ENCODE measurements at regions not wholly inside any gene's neighbourhood (a gene's known extent, or its start where the extent isn't known, plus 50 kb on each side); places are given as distances from the start of the nearest gene placed in this dataset.
"Not testable (repeated sequence)": the region's sequence is repeated elsewhere in the genome, so short reads cannot be mapped to it uniquely, and the experiment has no call there.

- ATAC-seq (no peak), DNase-seq (no peak)
- Histone ChIP-seq H3K4me1 (ENCODE audit: control insufficient read depth, insufficient read depth, low read length) (no peaks in the 10 kb centered on the region), H3K27ac (ENCODE audit: low read length) (no peak overlapping the region), H3K9me3 (ENCODE audit: control insufficient read depth, low read length) (no peaks in the 10 kb centered on the region), H3K27me3 (ENCODE audit: control insufficient read depth, insufficient read depth) (no peaks in the 10 kb centered on the region), H3K4me3 (ENCODE audit: low read length) (no peak overlapping the region)
- intact Hi-C loops (cut with DNase I) = no loop called here
- 94% methylated on average over 1 of the region's 1 CpG for WGBS
These were observed 196.6 kb upstream of the MYL2 start for GRCh38 chr12:111117017-111117416.

GRCh38 chr12:111113313-111113712 is 192.9 kb upstream of the MYL2 start:
- H3K4me3 ChIP-seq (ENCODE audit: low read length); H3K4me1 ChIP-seq (ENCODE audit: control insufficient read depth, insufficient read depth, low read length); H3K27me3 ChIP-seq (ENCODE audit: control insufficient read depth, insufficient read depth); DNase-seq; ATAC-seq; H3K9me3 ChIP-seq (ENCODE audit: control insufficient read depth, low read length); H3K27ac ChIP-seq (ENCODE audit: low read length); intact Hi-C loops (cut with DNase I): not testable (repeated sequence)
- WGBS = 79% methylated on average over 3 of the region's 3 CpGs

- Histone ChIP-seq H3K27me3 (ENCODE audit: control insufficient read depth, insufficient read depth) (no peaks in the 10 kb centered on the region), H3K4me1 (ENCODE audit: control insufficient read depth, insufficient read depth, low read length) (no peaks in the 10 kb centered on the region), H3K27ac (ENCODE audit: low read length) (no peak overlapping the region), H3K9me3 (ENCODE audit: control insufficient read depth, low read length) (no peaks in the 10 kb centered on the region), H3K4me3 (ENCODE audit: low read length) (no peak overlapping the region)
- intact Hi-C loops (cut with DNase I) = no loop called here
- DNase-seq = no peak
- 79% methylated on average over 14 of the region's 14 CpGs for WGBS
- no peak for ATAC-seq
These were observed 192.1 kb upstream of the MYL2 start for GRCh38 chr12:111112311-111113098.

- intact Hi-C loops (cut with DNase I) = no loop called here
- Histone ChIP-seq H3K27me3 (ENCODE audit: control insufficient read depth, insufficient read depth) (no peaks in the 10 kb centered on the region), H3K9me3 (ENCODE audit: control insufficient read depth, low read length) (no peaks in the 10 kb centered on the region), H3K27ac (ENCODE audit: low read length) (no peak overlapping the region), H3K4me1 (ENCODE audit: control insufficient read depth, insufficient read depth, low read length) (no peaks in the 10 kb centered on the region), H3K4me3 (ENCODE audit: low read length) (no peak overlapping the region)
- 44% methylated on average over 4 of the region's 4 CpGs for WGBS
- DNase-seq (no peak), ATAC-seq (no peak)
These were observed 191.3 kb upstream of the MYL2 start for GRCh38 chr12:111111681-111112080.

- 68% methylated on average over 5 of the region's 5 CpGs for whole genome bisulfite sequencing
- DNase-seq = no peak
- H3K4me3 ChIP-seq (ENCODE audit: low read length) = no peak overlapping the region
- H3K4me1 ChIP-seq (ENCODE audit: control insufficient read depth, insufficient read depth, low read length) = no peaks in the 10 kb centered on the region
- H3K27me3 ChIP-seq (ENCODE audit: control insufficient read depth, insufficient read depth) = no peaks in the 10 kb centered on the region
- intact Hi-C loops (cut with DNase I) = no loop called here
- no peaks in the 10 kb centered on the region for H3K9me3 ChIP-seq (ENCODE audit: control insufficient read depth, low read length)
- no peak for ATAC-seq
- no peak overlapping the region for H3K27ac ChIP-seq (ENCODE audit: low read length)
These were observed 190.2 kb upstream of the MYL2 start for GRCh38 chr12:111110556-111110955.

GRCh38 chr12:111108726-111109125 is 188.3 kb upstream of the MYL2 start:
- Histone ChIP-seq H3K4me3 (ENCODE audit: low read length) (no peak overlapping the region), H3K9me3 (ENCODE audit: control insufficient read depth, low read length) (no peaks in the 10 kb centered on the region), H3K27ac (ENCODE audit: low read length) (no peak overlapping the region), H3K4me1 (ENCODE audit: control insufficient read depth, insufficient read depth, low read length) (no peaks in the 10 kb centered on the region), H3K27me3 (ENCODE audit: control insufficient read depth, insufficient read depth) (no peaks in the 10 kb centered on the region)
- ATAC-seq (no peak), DNase-seq (no peak)
- WGBS = 59% methylated on average over 2 of the region's 2 CpGs
- intact Hi-C loops (cut with DNase I) = no loop called here

- DNase-seq = no peak
- no peak overlapping the region for H3K4me3 ChIP-seq (ENCODE audit: low read length)
- H3K4me1 ChIP-seq (ENCODE audit: control insufficient read depth, insufficient read depth, low read length) = no peaks in the 10 kb centered on the region
- ATAC-seq = no peak
- no peak overlapping the region for H3K27ac ChIP-seq (ENCODE audit: low read length)
- whole genome bisulfite sequencing = 62% methylated on average over 6 of the region's 6 CpGs
- intact Hi-C loops (cut with DNase I) = no loop called here
- H3K27me3 ChIP-seq (ENCODE audit: control insufficient read depth, insufficient read depth) = no peaks in the 10 kb centered on the region
- no peaks in the 10 kb centered on the region for H3K9me3 ChIP-seq (ENCODE audit: control insufficient read depth, low read length)
These were observed 187.2 kb upstream of the MYL2 start for GRCh38 chr12:111107392-111108178.

- Histone ChIP-seq H3K27ac (ENCODE audit: low read length) (no peak overlapping the region), H3K27me3 (ENCODE audit: control insufficient read depth, insufficient read depth) (no peaks in the 10 kb centered on the region), H3K4me1 (ENCODE audit: control insufficient read depth, insufficient read depth, low read length) (no peaks in the 10 kb centered on the region), H3K9me3 (ENCODE audit: control insufficient read depth, low read length) (no peaks in the 10 kb centered on the region), H3K4me3 (ENCODE audit: low read length) (no peak overlapping the region)
- DNase-seq (no peak), ATAC-seq (no peak)
- intact Hi-C loops (cut with DNase I) = no loop called here
- 59% methylated on average over 6 of the region's 6 CpGs for WGBS
These were observed 184.9 kb upstream of the MYL2 start for GRCh38 chr12:111105294-111105693.

GRCh38 chr12:111103583-111103982 is 183.2 kb upstream of the MYL2 start:
- intact Hi-C loops (cut with DNase I) = no loop called here
- Histone ChIP-seq H3K27ac (ENCODE audit: low read length) (no peak overlapping the region), H3K4me3 (ENCODE audit: low read length) (no peak overlapping the region), H3K9me3 (ENCODE audit: control insufficient read depth, low read length) (no peaks in the 10 kb centered on the region), H3K27me3 (ENCODE audit: control insufficient read depth, insufficient read depth) (no peaks in the 10 kb centered on the region), H3K4me1 (ENCODE audit: control insufficient read depth, insufficient read depth, low read length) (no peaks in the 10 kb centered on the region)
- 58% methylated on average over 2 of the region's 2 CpGs for WGBS
- no peak for ATAC-seq
- DNase-seq = no peak

GRCh38 chr12:111102102-111102739 is 181.8 kb upstream of the MYL2 start:
- ATAC-seq (no peak), DNase-seq (no peak)
- no peaks in the 10 kb centered on the region for H3K4me1 ChIP-seq (ENCODE audit: control insufficient read depth, insufficient read depth, low read length)
- 70% methylated on average over 14 of the region's 14 CpGs for WGBS
- H3K9me3 ChIP-seq (ENCODE audit: control insufficient read depth, low read length) = no peaks in the 10 kb centered on the region
- no peak overlapping the region for H3K27ac ChIP-seq (ENCODE audit: low read length)
- H3K4me3 ChIP-seq (ENCODE audit: low read length) = no peak overlapping the region
- H3K27me3 ChIP-seq (ENCODE audit: control insufficient read depth, insufficient read depth) = no peaks in the 10 kb centered on the region
- intact Hi-C loops (cut with DNase I) = no loop called here

- 83% methylated on average over 7 of the region's 7 CpGs for WGBS
- DNase-seq (no peak), ATAC-seq (no peak)
- Histone ChIP-seq H3K4me1 (ENCODE audit: control insufficient read depth, insufficient read depth, low read length) (no peaks in the 10 kb centered on the region), H3K4me3 (ENCODE audit: low read length) (no peak overlapping the region), H3K9me3 (ENCODE audit: control insufficient read depth, low read length) (no peaks in the 10 kb centered on the region), H3K27ac (ENCODE audit: low read length) (no peak overlapping the region), H3K27me3 (ENCODE audit: control insufficient read depth, insufficient read depth) (no peaks in the 10 kb centered on the region)
- intact Hi-C loops (cut with DNase I) = no loop called here
These were observed 180.6 kb upstream of the MYL2 start for GRCh38 chr12:111101003-111101402.
